ENCODE measurements at regions not wholly inside any gene's neighbourhood (a gene's known extent, or its start where the extent isn't known, plus 50 kb on each side); places are given as distances from the start of the nearest gene placed in this dataset.

GRCh38 chr4:181604546-181604945 lies 638.7 kb upstream of the TENM3 start:
- TF ChIP-seq POLR2A (IDR thresholded peaks at IDR 0.05; ENCODE audit: low read depth, low read length), result no peak
- no peak for TF ChIP-seq POLR2AphosphoS5 (IDR thresholded peaks at IDR 0.05; ENCODE audit: low read depth, low read length)
